K562 (cell line): ENCODE measurements at regions not wholly inside any gene's neighbourhood (a gene's known extent, or its start where the extent isn't known, plus 50 kb on each side); places are given as distances from the start of the nearest gene placed in this dataset.

Experiments used
- ATAC-seq: fragments of 200-7000 bp; cut with Tn5 transposase; 3 replicates; pipeline ENCODE4 v1.9.1; 2020; ENCODE audit warnings: moderate library complexity
- BruUV-seq: library from RNA; stranded (reverse); fragments of 400-500 nt; replicated peaks from 2 replicates; lab custom pipeline; 2021; lab: Mats Ljungman, UMichigan
- CTCF ChIA-PET: fragments of 300-600 bp; formaldehyde crosslinking; extraction: SDS; loops from one replicate; lab custom pipeline; 2021; ENCODE audit warnings: low intra/inter-chr PET ratio; lab: Yijun Ruan, JAX
- POLR2A ChIA-PET: fragments of 300-600, 350-650 bp; sonication (Branson Sonifier 250); formaldehyde crosslinking; extraction: SDS; loops from one replicate; lab custom pipeline; 2021; ENCODE audit warnings: antibody characterized with exemption, inconsistent platforms; lab: Yijun Ruan, JAX
- DNase-seq, 4 experiments: peaks; one replicate each; pipeline versions ENCODE4 v3.0.0 to v3.0.0-alpha.2; 2011 to 2018; ENCODE audit warnings: low spot score in 3 of 4, mixed read lengths in 3 of 4; ENCODE audit errors: extremely low read depth in 1 of 4
- FAIRE-seq: peaks from 2 replicates; lab custom pipeline; 2011; peaks lifted over from hg19 to GRCh38; lab: Jason Lieb, UNC
- H2AFZ ChIP-seq: 2 replicates; pipeline ENCODE4 v1.6.0; 2011; ENCODE audit warnings: low read depth, low read length, control low read depth, inconsistent platforms
- H3K27ac ChIP-seq: fragments of 200-600 bp; 3 replicates; pipeline ENCODE4 v1.8.0; 2011; ENCODE audit warnings: low read depth, mild to moderate bottlenecking, control low read depth, inconsistent platforms, low read length, moderate library complexity, mixed read lengths; ENCODE audit errors: extremely low read depth
- H3K27me3 ChIP-seq, 2 experiments: fragments of 300-600 bp in 1 of 2; 2 replicates in 1 of 2; 3 replicates in 1 of 2; pipeline versions ENCODE4 v1.6.0 to v1.8.0; 2011; ENCODE audit warnings: inconsistent platforms in 2 of 2, low read length in 2 of 2, mild to moderate bottlenecking in 1 of 2, mixed read lengths in 1 of 2, moderate library complexity in 1 of 2; ENCODE audit not compliant: control insufficient read depth in 2 of 2, insufficient read depth in 2 of 2
- H3K36me3 ChIP-seq: fragments of 300-600 bp; 3 replicates; pipeline ENCODE4 v1.8.0; 2011; ENCODE audit warnings: mild to moderate bottlenecking, low read length, inconsistent platforms; ENCODE audit not compliant: control insufficient read depth, insufficient read depth
- H3K4me1 ChIP-seq, 2 experiments: fragments of 200-600 bp in 1 of 2; replicated peaks in 1 of 2; 2 replicates in 1 of 2; 3 replicates in 1 of 2; pipeline versions ENCODE4 v1.5.1 to v1.8.0; 2011; ENCODE audit warnings: inconsistent platforms in 2 of 2, low read length in 2 of 2, mild to moderate bottlenecking in 1 of 2, mixed read lengths in 1 of 2, moderate library complexity in 1 of 2; ENCODE audit not compliant: control insufficient read depth in 2 of 2, insufficient read depth in 2 of 2
- H3K4me2 ChIP-seq: 2 replicates; pipeline ENCODE4 v1.6.1; 2011; ENCODE audit warnings: low read length, control low read depth, inconsistent platforms, mixed read lengths; ENCODE audit not compliant: insufficient read depth
- H3K4me3 ChIP-seq: fragments of 200-600 bp; sonication (generic), shearing (Covaris generic); 2 replicates; pipeline ENCODE4 v1.5.1; 2016; ENCODE audit warnings: control low read depth, inconsistent platforms
- H3K79me2 ChIP-seq: fragments of 200-600 bp; 3 replicates; pipeline ENCODE4 v1.8.0; 2011; ENCODE audit warnings: low read length, inconsistent platforms; ENCODE audit not compliant: control insufficient read depth, insufficient read depth
- H3K9ac ChIP-seq, 2 experiments: 2 replicates each; pipeline versions ENCODE4 v1.6.0 to v1.6.1; 2011; ENCODE audit warnings: low read depth in 2 of 2, low read length in 2 of 2, control low read depth in 1 of 2, inconsistent platforms in 1 of 2, mild to moderate bottlenecking in 1 of 2, mixed read lengths in 1 of 2; ENCODE audit not compliant: insufficient read depth in 1 of 2
- H3K9me1 ChIP-seq: one replicate; pipeline ENCODE4 v1.6.0; 2011; ENCODE audit warnings: inconsistent platforms, mild to moderate bottlenecking, low read length, moderate library complexity; ENCODE audit not compliant: control insufficient read depth, insufficient read depth
- H3K9me3 ChIP-seq: replicated peaks from 2 replicates; pipeline ENCODE4 v1.5.1; 2011; ENCODE audit warnings: low read depth, low read length, inconsistent platforms; ENCODE audit not compliant: control insufficient read depth, insufficient read depth
- H4K20me1 ChIP-seq: replicated peaks from 2 replicates; pipeline ENCODE4 v1.6.1; 2011; ENCODE audit warnings: low read length, inconsistent platforms, mixed read lengths; ENCODE audit not compliant: control insufficient read depth, insufficient read depth
- BMI1 ChIP-seq: fragments of 150-350 bp; IDR thresholded peaks from 2 replicates; pipeline ENCODE4 v1.6.1; 2014; ENCODE audit warnings: low read length
- GATAD2B ChIP-seq: fragments of 450-650 bp; IDR thresholded peaks from 2 replicates; pipeline ENCODE4 v1.6.1; 2017; ENCODE audit warnings: mild to moderate bottlenecking, borderline replicate concordance
- HMGN3 ChIP-seq: IDR thresholded peaks from 2 replicates; pipeline ENCODE4 v1.6.1; 2011; ENCODE audit warnings: borderline replicate concordance, low read depth, mild to moderate bottlenecking, mixed read lengths, low read length; ENCODE audit not compliant: insufficient read length; ENCODE audit errors: extremely low read depth
- NELFE ChIP-seq: IDR thresholded peaks from 2 replicates; pipeline ENCODE4 v1.6.1; 2011; ENCODE audit warnings: mild to moderate bottlenecking; ENCODE audit not compliant: insufficient read depth, insufficient read length
- PURB ChIP-seq: sonication (generic); formaldehyde crosslinking; IDR thresholded peaks from 2 replicates; pipeline ENCODE4 v1.9.0; 2021; ENCODE audit warnings: low read depth, mild to moderate bottlenecking, missing genetic modification reagents
- SOX6 ChIP-seq: fragments of 450-650 bp; IDR thresholded peaks from 2 replicates; pipeline ENCODE4 v1.6.1; 2014; ENCODE audit warnings: mild to moderate bottlenecking
- USF1 ChIP-seq: sonication (generic); formaldehyde crosslinking; IDR thresholded peaks from 2 replicates; pipeline ENCODE4 v1.9.0; 2022; ENCODE audit warnings: mild to moderate bottlenecking, missing genetic modification reagents
- WGBS: fragments of 100-300 bp; shearing (Covaris generic); methylation state at CpG from one replicate; pipeline ENCODE4 v1.1.6; 2016; ENCODE audit warnings: low coverage, mixed read lengths; ENCODE audit not compliant: insufficient coverage; ENCODE audit errors: missing lambda C conversion rate; 5-methylcytosine and 5-hydroxymethylcytosine counted together
- in situ Hi-C: fragments of 300-500 bp; cut with MboI; formaldehyde crosslinking; loops from 4 replicates; pipeline ENCODE4 v1.15.0; 2018; ENCODE audit warnings: inconsistent platforms, mixed read lengths
- intact Hi-C: fragments of 100-400 bp; cut with micrococcal nuclease; formaldehyde crosslinking; loops from 2 replicates; pipeline ENCODE4 v1.14.2; 2022
- TF ChIP-seq, protein P1 (sequence below): fragments of 450-650 bp; IDR thresholded peaks from 2 replicates; pipeline ENCODE4 v1.6.1; 2016; ENCODE audit warnings: mild to moderate bottlenecking, moderate library complexity
- TF ChIP-seq, protein P2 (sequence below): sonication (generic); formaldehyde crosslinking; IDR thresholded peaks from 2 replicates; pipeline ENCODE4 v1.8.0; 2022; ENCODE audit warnings: missing genetic modification reagents, mild to moderate bottlenecking, moderate library complexity, borderline replicate concordance

- no peak overlapping the region for H3K4me2 ChIP-seq
- ATAC-seq (no peak), DNase-seq (no peak), FAIRE-seq (no peak)
- no peaks in the 10 kb centered on the region for H3K9me3 ChIP-seq
- no peaks in the 10 kb centered on the region for H3K9me1 ChIP-seq
- intact Hi-C loops (no loop called here), in situ Hi-C loops (no loop called here)
- no peaks in the 10 kb centered on the region for H3K79me2 ChIP-seq
- WGBS: 5% methylated on average over 1 of the region's 1 CpG
- H3K9ac ChIP-seq: no peak overlapping the region
- TF ChIP-seq BMI1: no peak
- no peak for TF ChIP-seq PURB (CRISPR knock-in tag)
- no peak for TF ChIP-seq GATAD2B
- TF ChIP-seq, protein P1, sequence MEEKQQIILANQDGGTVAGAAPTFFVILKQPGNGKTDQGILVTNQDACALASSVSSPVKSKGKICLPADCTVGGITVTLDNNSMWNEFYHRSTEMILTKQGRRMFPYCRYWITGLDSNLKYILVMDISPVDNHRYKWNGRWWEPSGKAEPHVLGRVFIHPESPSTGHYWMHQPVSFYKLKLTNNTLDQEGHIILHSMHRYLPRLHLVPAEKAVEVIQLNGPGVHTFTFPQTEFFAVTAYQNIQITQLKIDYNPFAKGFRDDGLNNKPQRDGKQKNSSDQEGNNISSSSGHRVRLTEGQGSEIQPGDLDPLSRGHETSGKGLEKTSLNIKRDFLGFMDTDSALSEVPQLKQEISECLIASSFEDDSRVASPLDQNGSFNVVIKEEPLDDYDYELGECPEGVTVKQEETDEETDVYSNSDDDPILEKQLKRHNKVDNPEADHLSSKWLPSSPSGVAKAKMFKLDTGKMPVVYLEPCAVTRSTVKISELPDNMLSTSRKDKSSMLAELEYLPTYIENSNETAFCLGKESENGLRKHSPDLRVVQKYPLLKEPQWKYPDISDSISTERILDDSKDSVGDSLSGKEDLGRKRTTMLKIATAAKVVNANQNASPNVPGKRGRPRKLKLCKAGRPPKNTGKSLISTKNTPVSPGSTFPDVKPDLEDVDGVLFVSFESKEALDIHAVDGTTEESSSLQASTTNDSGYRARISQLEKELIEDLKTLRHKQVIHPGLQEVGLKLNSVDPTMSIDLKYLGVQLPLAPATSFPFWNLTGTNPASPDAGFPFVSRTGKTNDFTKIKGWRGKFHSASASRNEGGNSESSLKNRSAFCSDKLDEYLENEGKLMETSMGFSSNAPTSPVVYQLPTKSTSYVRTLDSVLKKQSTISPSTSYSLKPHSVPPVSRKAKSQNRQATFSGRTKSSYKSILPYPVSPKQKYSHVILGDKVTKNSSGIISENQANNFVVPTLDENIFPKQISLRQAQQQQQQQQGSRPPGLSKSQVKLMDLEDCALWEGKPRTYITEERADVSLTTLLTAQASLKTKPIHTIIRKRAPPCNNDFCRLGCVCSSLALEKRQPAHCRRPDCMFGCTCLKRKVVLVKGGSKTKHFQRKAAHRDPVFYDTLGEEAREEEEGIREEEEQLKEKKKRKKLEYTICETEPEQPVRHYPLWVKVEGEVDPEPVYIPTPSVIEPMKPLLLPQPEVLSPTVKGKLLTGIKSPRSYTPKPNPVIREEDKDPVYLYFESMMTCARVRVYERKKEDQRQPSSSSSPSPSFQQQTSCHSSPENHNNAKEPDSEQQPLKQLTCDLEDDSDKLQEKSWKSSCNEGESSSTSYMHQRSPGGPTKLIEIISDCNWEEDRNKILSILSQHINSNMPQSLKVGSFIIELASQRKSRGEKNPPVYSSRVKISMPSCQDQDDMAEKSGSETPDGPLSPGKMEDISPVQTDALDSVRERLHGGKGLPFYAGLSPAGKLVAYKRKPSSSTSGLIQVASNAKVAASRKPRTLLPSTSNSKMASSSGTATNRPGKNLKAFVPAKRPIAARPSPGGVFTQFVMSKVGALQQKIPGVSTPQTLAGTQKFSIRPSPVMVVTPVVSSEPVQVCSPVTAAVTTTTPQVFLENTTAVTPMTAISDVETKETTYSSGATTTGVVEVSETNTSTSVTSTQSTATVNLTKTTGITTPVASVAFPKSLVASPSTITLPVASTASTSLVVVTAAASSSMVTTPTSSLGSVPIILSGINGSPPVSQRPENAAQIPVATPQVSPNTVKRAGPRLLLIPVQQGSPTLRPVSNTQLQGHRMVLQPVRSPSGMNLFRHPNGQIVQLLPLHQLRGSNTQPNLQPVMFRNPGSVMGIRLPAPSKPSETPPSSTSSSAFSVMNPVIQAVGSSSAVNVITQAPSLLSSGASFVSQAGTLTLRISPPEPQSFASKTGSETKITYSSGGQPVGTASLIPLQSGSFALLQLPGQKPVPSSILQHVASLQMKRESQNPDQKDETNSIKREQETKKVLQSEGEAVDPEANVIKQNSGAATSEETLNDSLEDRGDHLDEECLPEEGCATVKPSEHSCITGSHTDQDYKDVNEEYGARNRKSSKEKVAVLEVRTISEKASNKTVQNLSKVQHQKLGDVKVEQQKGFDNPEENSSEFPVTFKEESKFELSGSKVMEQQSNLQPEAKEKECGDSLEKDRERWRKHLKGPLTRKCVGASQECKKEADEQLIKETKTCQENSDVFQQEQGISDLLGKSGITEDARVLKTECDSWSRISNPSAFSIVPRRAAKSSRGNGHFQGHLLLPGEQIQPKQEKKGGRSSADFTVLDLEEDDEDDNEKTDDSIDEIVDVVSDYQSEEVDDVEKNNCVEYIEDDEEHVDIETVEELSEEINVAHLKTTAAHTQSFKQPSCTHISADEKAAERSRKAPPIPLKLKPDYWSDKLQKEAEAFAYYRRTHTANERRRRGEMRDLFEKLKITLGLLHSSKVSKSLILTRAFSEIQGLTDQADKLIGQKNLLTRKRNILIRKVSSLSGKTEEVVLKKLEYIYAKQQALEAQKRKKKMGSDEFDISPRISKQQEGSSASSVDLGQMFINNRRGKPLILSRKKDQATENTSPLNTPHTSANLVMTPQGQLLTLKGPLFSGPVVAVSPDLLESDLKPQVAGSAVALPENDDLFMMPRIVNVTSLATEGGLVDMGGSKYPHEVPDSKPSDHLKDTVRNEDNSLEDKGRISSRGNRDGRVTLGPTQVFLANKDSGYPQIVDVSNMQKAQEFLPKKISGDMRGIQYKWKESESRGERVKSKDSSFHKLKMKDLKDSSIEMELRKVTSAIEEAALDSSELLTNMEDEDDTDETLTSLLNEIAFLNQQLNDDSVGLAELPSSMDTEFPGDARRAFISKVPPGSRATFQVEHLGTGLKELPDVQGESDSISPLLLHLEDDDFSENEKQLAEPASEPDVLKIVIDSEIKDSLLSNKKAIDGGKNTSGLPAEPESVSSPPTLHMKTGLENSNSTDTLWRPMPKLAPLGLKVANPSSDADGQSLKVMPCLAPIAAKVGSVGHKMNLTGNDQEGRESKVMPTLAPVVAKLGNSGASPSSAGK: no peak
- no peak for TF ChIP-seq NELFE
- TF ChIP-seq, protein P2, sequence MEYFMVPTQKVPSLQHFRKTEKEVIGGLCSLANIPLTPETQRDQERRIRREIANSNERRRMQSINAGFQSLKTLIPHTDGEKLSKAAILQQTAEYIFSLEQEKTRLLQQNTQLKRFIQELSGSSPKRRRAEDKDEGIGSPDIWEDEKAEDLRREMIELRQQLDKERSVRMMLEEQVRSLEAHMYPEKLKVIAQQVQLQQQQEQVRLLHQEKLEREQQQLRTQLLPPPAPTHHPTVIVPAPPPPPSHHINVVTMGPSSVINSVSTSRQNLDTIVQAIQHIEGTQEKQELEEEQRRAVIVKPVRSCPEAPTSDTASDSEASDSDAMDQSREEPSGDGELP (CRISPR knock-in tag): no peak
- TF ChIP-seq USF1 (CRISPR knock-in tag): no peak
- no peak for TF ChIP-seq SOX6
- no peak for TF ChIP-seq HMGN3
- H3K27ac ChIP-seq: no peak overlapping the region
- ChIA-PET POLR2A (no interaction called here), CTCF (no interaction called here)
- no peaks in the 10 kb centered on the region for H3K27me3 ChIP-seq
- BruUV-seq: no TSS peak
- H2AFZ ChIP-seq: no peak overlapping the region
- H3K4me1 ChIP-seq: no peaks in the 10 kb centered on the region
- H4K20me1 ChIP-seq: no peaks in the 10 kb centered on the region
- H3K4me3 ChIP-seq: no peak overlapping the region
- no peaks in the 10 kb centered on the region for H3K36me3 ChIP-seq
These were observed 938.9 kb upstream of the TENM4 start for GRCh38 chr11:80379620-80380278.
